Loucy (cell line): ENCODE measurements at regions not wholly inside any gene's neighbourhood (a gene's known extent, or its start where the extent isn't known, plus 50 kb on each side); places are given as distances from the start of the nearest gene placed in this dataset.

Experiments
- H2AFZ ChIP-seq: fragments of 200-600 bp; sonication (generic); 2 replicates; pipeline ENCODE4 v1.6.0; 2016; ENCODE audit warnings: antibody characterized with exemption, mild to moderate bottlenecking, low read length, moderate library complexity
- H3F3A ChIP-seq: fragments of 200-600 bp; 2 replicates; pipeline ENCODE4 v1.6.0; 2016; ENCODE audit warnings: antibody characterized with exemption, low read depth, mild to moderate bottlenecking
- H3K27me3 ChIP-seq: fragments of 200-600 bp; sonication (generic); 2 replicates; pipeline ENCODE4 v1.6.1; 2014; ENCODE audit warnings: low read length, mild to moderate bottlenecking; ENCODE audit not compliant: insufficient read depth, poor library complexity, severe bottlenecking
- H3K36me3 ChIP-seq: fragments of 200-600 bp; sonication (generic); 2 replicates; pipeline ENCODE4 v1.6.1; 2016; ENCODE audit warnings: low read length; ENCODE audit not compliant: insufficient read depth
- H3K4me1 ChIP-seq: fragments of 200-600 bp; sonication (generic); 2 replicates; pipeline ENCODE4 v1.5.1; 2014; ENCODE audit warnings: low read length, mild to moderate bottlenecking; ENCODE audit not compliant: insufficient read depth, poor library complexity, severe bottlenecking
- H3K4me2 ChIP-seq: fragments of 200-600 bp; sonication (generic); 2 replicates; pipeline ENCODE4 v1.6.0; 2014; ENCODE audit warnings: antibody characterized with exemption, low read length, low read depth, mild to moderate bottlenecking; ENCODE audit not compliant: poor library complexity, severe bottlenecking
- H3K4me3 ChIP-seq: fragments of 200-600 bp; sonication (generic); 2 replicates; pipeline ENCODE4 v1.5.1; 2014; ENCODE audit warnings: low read length, mild to moderate bottlenecking, mixed read lengths; ENCODE audit not compliant: poor library complexity, severe bottlenecking
- H3K79me2 ChIP-seq: fragments of 200-600 bp; sonication (generic); 2 replicates; pipeline ENCODE4 v1.6.1; 2014; ENCODE audit warnings: low read length; ENCODE audit not compliant: insufficient read depth
- H3K9ac ChIP-seq: fragments of 200-600 bp; sonication (generic); 2 replicates; pipeline ENCODE4 v1.6.0; 2014; ENCODE audit warnings: mild to moderate bottlenecking, low read depth, low read length, moderate library complexity; ENCODE audit not compliant: poor library complexity, severe bottlenecking
- H3K9me2 ChIP-seq: fragments of 200-600 bp; sonication (generic); replicated peaks from 2 replicates; pipeline ENCODE4 v1.6.1; 2016; ENCODE audit warnings: low read depth, low read length, mixed read lengths
- H3K9me3 ChIP-seq: fragments of 200-600 bp; sonication (generic); 2 replicates; pipeline ENCODE4 v1.6.1; 2014; ENCODE audit warnings: mild to moderate bottlenecking, antibody characterized with exemption, low read length, low read depth; ENCODE audit not compliant: insufficient read depth
- H4K20me1 ChIP-seq: fragments of 200-600 bp; sonication (generic); 2 replicates; pipeline ENCODE4 v1.6.0; 2014; ENCODE audit warnings: antibody characterized with exemption, low read length, mild to moderate bottlenecking; ENCODE audit not compliant: insufficient read depth, poor library complexity, severe bottlenecking
- CTCF ChIP-seq: fragments of 200-600 bp; sonication (generic); conservative IDR thresholded peaks from 2 replicates; pipeline ENCODE4 v1.5.1; 2014; ENCODE audit warnings: mild to moderate bottlenecking, antibody characterized with exemption, low read length
- EZH2phosphoT487 ChIP-seq: fragments of 200-600 bp; IDR thresholded peaks from 2 replicates; pipeline ENCODE4 v1.6.1; 2018; ENCODE audit warnings: antibody characterized with exemption, mild to moderate bottlenecking, moderate library complexity, borderline replicate concordance

- Histone ChIP-seq H3F3A (no peaks in the 10 kb centered on the region), H3K9me2 (no peaks in the 10 kb centered on the region), H2AFZ (no peak overlapping the region), H3K4me3 (no peak overlapping the region), H4K20me1 (no peaks in the 10 kb centered on the region), H3K9me3 (no peaks in the 10 kb centered on the region), H3K9ac (no peak overlapping the region), H3K4me2 (no peak overlapping the region), H3K4me1 (no peaks in the 10 kb centered on the region), H3K79me2 (no peaks in the 10 kb centered on the region), H3K36me3 (no peaks in the 10 kb centered on the region), H3K27me3 (no peaks in the 10 kb centered on the region)
- no peak for TF ChIP-seq CTCF
- no peak for TF ChIP-seq EZH2phosphoT487
Measured at GRCh38 chr9:71465392-71465791, 302.9 kb downstream of the CEMIP2 start.

DNA sequence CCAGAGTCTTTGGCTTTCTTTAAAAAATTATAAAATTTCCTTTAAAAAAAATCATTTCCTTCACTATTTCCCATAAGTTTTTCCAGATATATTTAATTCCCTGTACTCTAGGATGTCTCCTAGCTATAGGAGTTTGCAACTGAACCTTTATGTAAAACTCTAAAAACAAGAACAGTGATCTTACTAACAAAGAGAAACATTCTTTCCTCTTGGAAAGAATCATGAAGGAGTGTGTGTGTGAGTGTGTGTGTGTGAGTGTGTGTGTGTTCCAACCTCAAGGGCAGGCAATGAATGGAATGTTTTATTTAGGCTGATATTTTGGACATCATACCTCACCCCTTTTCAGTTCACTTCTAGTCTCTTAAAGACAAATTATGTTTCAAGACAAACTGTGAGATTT, 309.2 kb downstream of the CEMIP2 start:
- Histone ChIP-seq H3K36me3 (no peaks in the 10 kb centered on the region), H3K79me2 (no peaks in the 10 kb centered on the region), H3K4me1 (no peaks in the 10 kb centered on the region), H2AFZ (no peak overlapping the region), H3K4me2 (no peak overlapping the region), H3K27me3 (no peaks in the 10 kb centered on the region), H3K9ac (no peak overlapping the region), H3F3A (no peaks in the 10 kb centered on the region), H3K9me2 (no peaks in the 10 kb centered on the region; the same call in 1 of the 2 replicates), H4K20me1 (no peaks in the 10 kb centered on the region), H3K4me3 (no peak overlapping the region), H3K9me3 (no peaks in the 10 kb centered on the region)
- no peak for TF ChIP-seq EZH2phosphoT487
- TF ChIP-seq CTCF = no peak

DNA sequence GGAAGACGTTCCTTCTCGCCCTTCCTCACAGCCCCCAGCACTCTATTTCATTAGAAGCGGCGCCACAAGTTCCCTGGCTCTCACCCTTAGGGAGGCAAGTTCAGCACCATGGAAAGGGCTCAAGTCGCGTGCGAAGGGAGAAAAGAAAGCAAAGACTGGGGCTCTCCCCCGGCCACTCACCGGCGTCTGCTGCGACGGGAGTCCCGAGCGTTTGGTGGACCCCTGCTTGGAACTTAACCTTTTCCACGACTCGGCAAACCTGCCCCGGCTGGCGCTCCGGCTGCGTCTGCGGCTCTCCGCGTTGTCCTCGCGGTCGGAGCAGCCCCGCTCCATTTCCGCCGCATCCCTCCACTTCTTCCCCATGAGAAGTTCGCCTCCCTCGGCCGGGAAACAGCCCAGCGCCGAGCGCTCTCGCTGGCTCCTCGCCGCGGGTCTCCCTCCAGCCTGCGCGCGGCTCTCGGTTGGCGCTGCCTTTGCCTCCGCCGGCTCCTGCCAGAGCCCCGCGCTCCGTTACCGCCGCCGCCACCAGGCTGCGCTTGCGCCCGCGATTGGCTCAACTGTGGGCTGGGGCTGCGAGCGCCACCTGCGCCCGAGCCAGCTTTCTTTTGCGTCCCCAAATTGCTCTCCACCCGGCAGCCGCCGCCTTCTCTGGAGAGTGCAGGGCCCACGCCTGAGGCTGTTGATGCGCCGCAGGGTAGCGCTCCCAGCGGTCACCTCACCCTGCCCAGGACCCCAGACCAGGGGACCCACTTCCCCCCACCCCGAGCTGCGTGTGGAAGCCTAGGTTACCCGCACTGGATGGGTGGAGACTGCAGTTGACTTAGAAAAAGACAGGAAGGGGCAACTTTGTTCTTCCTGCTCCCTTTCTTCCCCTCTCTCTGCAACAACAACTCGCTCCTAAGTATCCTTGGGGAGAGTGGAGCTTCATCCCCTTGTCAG, 321.6 kb downstream of the CEMIP2 start:
- H3K4me3 ChIP-seq = no peak overlapping the region
- H3K4me2 ChIP-seq = no peak overlapping the region
- no peak overlapping the region for H2AFZ ChIP-seq

More for the DNA sequence above, 321.6 kb downstream of the CEMIP2 start:
- no peak overlapping the region for H3K9ac ChIP-seq
- TF ChIP-seq EZH2phosphoT487 = no peak
- TF ChIP-seq CTCF = no peak
- H3K9me3 ChIP-seq = no peaks in the 10 kb centered on the region; the same call in 1 of the 2 replicates
- H4K20me1 ChIP-seq = no peaks in the 10 kb centered on the region
- H3K4me1 ChIP-seq = no peaks in the 10 kb centered on the region
- H3K36me3 ChIP-seq = no peaks in the 10 kb centered on the region
- H3K79me2 ChIP-seq = no peaks in the 10 kb centered on the region
- H3K27me3 ChIP-seq = no peaks in the 10 kb centered on the region
- H3K9me2 ChIP-seq = no peaks in the 10 kb centered on the region
- no peaks in the 10 kb centered on the region for H3F3A ChIP-seq
